Heart right ventricle (tissue), 16 donors: ENCODE measurements at regions not wholly inside any gene's neighbourhood (a gene's known extent, or its start where the extent isn't known, plus 50 kb on each side); places are given as distances from the start of the nearest gene placed in this dataset.

ENCODE experiments used
- ATAC-seq, 8 donors: fragments of 200-7000 bp; cut with Tn5 transposase; one replicate each; pipeline ENCODE4 v1.9.1; 2020; ENCODE audit warnings: mild to moderate bottlenecking in 8 of 8, moderate library complexity in 8 of 8, moderate number of reproducible peaks in 1 of 8
- DNase-seq, 2 donors: peaks; one replicate each; pipeline ENCODE4 v3.0.0-alpha.2; 2020
- H3K27ac ChIP-seq, 10 donors: fragments of 200-600 bp; sonication (generic) in 2 of 10; one replicate each; pipeline versions ENCODE4 v1.5.0 to v1.8.0; 2020 to 2022; ENCODE audit warnings: mild to moderate bottlenecking in 3 of 10
- H3K27me3 ChIP-seq, 7 donors: fragments of 200-600 bp; one replicate each; pipeline ENCODE4 v1.8.0; 2021 to 2022; ENCODE audit warnings: mild to moderate bottlenecking in 2 of 7
- H3K36me3 ChIP-seq, 9 donors: fragments of 200-600 bp; sonication (generic) in 1 of 9; one replicate each; pipeline versions ENCODE4 v1.5.0 to v1.8.0; 2020 to 2022; ENCODE audit warnings: mild to moderate bottlenecking in 2 of 9
- H3K4me1 ChIP-seq, 9 donors: fragments of 200-600 bp; sonication (generic) in 1 of 9; one replicate each; pipeline versions ENCODE4 v1.5.0 to v1.8.0; 2020 to 2022; ENCODE audit warnings: mild to moderate bottlenecking in 4 of 9
- H3K4me3 ChIP-seq, 10 donors: fragments of 200-600 bp; sonication (generic) in 2 of 10; one replicate each; pipeline versions ENCODE4 v1.5.0 to v1.8.0; 2020 to 2022; ENCODE audit warnings: mild to moderate bottlenecking in 7 of 10, moderate library complexity in 2 of 10
- H3K9me3 ChIP-seq, 11 donors: fragments of 200-600 bp in 10 of 11; sonication (generic) in 2 of 11; one replicate each; pipeline versions ENCODE4 v1.5.0 to v1.8.0; 2013 to 2022; ENCODE audit warnings: mild to moderate bottlenecking in 2 of 11, control low read depth in 1 of 11, moderate library complexity in 1 of 11
- WGBS, 2 donors: extraction: QIAGEN DNeasy Blood & Tissue Kit; methylation state at CpG; one replicate each; pipeline ENCODE4 v1.1.7; 2013; ENCODE audit warnings: inconsistent platforms in 1 of 2; 5-methylcytosine and 5-hydroxymethylcytosine counted together
- intact Hi-C, 10 donors: fragments of 100-400 bp; cut with DNase I; formaldehyde crosslinking; loops; one replicate each; pipeline versions ENCODE4 v1.11.1 to v1.14.2; 2022
- TF ChIP-seq, protein P1 (sequence below), 9 donors: fragments of 200-600 bp; sonication (generic) in 2 of 9; IDR thresholded peaks; one replicate each; pipeline versions ENCODE4 v1.5.0 to v1.8.0; 2021 to 2022; ENCODE audit warnings: antibody characterized with exemption in 9 of 9, mild to moderate bottlenecking in 5 of 9, moderate library complexity in 1 of 9
- donor health status: Arrhythmogenic right ventricular cardiomyopathy.
- donor health status: ischemic (EF 13 %, LVEDD 7.1; RV severe dilation, severe dysfunction).
- donor health status: healthy with polysubstance abuse.
- donor health status: DM: no; HTN: yes; CAD: no.
- donor health status: DM: no; HTN: no; CAD: no.
- donor health status: ischemic (EF 25% LVEDD 6.9; RV normal size, moderate dysfunction).
- donor health status: ischemic (EF 25% LVEDD 5.7; RV mildly dilated, moderate dysfunction).
- donor health status: healthy.
- donor health status: DM: yes; HTN: yes; CAD: no.
- donor health status: Ischemic cardiomyopathy.
- donor health status: ischemic (EF 35%, LVEDD 5.7; RV mildly dilated, moderate dysfunction).
- donor health status: nonischemic (EF 11% LVEDD 7.7; RV severe dilation, severe dysfunction).
- donor health status: DM: yes; HTN: yes; CAD: no.
- donor health status: PGD.
- donor health status: ischemic (EF 29% LVEDD 5.4; RV normal size, mild dysfunction).
- donor health status: nonischemic (EF 23%, LVEDD 6.1; RV moderate dilation, normal function).

DNA sequence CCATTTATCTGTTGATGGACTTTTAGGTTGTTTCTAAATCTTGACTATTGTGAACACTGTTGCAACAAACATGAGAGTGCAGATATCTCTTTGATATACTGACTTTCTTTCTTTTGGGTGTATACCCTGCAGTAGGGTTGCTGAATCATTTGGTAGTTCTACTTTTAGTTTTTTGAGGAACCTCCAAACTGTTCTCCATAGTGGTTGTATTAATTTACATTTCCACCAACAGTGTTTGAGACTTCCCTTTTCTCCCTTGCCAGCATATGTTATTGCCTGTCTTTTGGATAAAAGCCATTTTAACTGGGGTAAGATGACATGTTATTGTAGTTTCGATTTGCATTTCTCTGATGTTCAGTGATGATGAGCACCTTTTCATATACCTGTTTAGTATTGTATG is 330.0 kb downstream of the DDX10 start:
- DNase-seq (no peak), ATAC-seq (peak in 1 of 8 donors; percentile 51)
- no peaks in the 10 kb centered on the region for H3K36me3 ChIP-seq
- 76 to 80% methylated on average over 1 of the region's 1 CpG for WGBS, 2 donors
- no peak overlapping the region for H3K27ac ChIP-seq
- no peak overlapping the region for H3K4me3 ChIP-seq
- peaks cover 0 to 3% (median 0%) of the 10 kb centered on the region in 9 donors for H3K4me1 ChIP-seq
- no peaks in the 10 kb centered on the region for H3K27me3 ChIP-seq
- TF ChIP-seq, protein P1, sequence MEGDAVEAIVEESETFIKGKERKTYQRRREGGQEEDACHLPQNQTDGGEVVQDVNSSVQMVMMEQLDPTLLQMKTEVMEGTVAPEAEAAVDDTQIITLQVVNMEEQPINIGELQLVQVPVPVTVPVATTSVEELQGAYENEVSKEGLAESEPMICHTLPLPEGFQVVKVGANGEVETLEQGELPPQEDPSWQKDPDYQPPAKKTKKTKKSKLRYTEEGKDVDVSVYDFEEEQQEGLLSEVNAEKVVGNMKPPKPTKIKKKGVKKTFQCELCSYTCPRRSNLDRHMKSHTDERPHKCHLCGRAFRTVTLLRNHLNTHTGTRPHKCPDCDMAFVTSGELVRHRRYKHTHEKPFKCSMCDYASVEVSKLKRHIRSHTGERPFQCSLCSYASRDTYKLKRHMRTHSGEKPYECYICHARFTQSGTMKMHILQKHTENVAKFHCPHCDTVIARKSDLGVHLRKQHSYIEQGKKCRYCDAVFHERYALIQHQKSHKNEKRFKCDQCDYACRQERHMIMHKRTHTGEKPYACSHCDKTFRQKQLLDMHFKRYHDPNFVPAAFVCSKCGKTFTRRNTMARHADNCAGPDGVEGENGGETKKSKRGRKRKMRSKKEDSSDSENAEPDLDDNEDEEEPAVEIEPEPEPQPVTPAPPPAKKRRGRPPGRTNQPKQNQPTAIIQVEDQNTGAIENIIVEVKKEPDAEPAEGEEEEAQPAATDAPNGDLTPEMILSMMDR (IDR thresholded peaks at IDR 0.05) = no peak
- intact Hi-C loops = no loop called here
- peaks cover 0 to 46% (median 10%) of the 10 kb centered on the region in 11 donors for H3K9me3 ChIP-seq

DNA sequence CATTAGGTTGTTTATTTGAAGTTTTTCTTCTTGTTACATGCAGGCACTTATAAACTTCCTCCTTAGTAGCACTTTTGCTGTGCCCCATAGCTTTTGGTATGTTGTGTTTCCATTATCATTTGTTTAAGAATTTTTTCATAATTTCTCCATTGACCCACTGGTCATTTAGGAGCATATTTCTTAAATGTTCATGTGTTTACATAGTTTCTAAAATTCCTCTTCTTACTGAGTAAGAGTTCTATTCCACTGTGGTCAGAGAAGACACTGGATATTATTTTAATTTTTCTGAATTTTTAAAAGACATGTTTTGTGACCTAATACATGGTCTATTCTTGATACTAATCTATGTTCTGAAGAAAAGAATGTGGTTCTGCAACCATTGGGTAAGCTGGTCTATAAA is 333.0 kb downstream of the DDX10 start:
- ATAC-seq (no peak), DNase-seq (no peak)
- H3K36me3 ChIP-seq = no peaks in the 10 kb centered on the region
- peaks cover 0 to 3% (median 0%) of the 10 kb centered on the region in 9 donors for H3K4me1 ChIP-seq
- TF ChIP-seq, protein P1 (IDR thresholded peaks at IDR 0.05) = no peak
- no peak overlapping the region for H3K4me3 ChIP-seq
- intact Hi-C loops = no loop called here
- no peaks in the 10 kb centered on the region for H3K27me3 ChIP-seq
- H3K27ac ChIP-seq = no peak overlapping the region
- H3K9me3 ChIP-seq = peaks cover 0 to 46% (median 16%) of the 10 kb centered on the region in 11 donors

DNA sequence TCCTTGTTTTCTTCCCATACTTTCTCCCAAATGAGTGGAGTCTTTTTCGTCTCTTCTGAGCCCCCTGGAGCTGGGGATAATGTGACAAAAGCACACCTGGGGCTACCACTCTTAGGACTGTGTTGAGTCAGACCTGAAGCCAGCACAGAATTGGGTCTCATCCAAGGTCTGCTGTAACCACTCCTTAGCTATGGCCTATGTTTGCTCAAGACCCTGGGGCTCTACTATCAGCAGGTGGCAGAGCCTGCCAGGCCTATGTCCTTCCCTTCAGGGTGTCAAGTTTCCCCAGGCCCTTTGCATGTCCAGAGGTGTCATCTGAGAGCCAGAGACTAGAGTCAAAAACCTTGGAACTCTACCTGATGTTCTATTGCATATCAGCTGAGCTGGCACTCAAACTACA is 335.7 kb downstream of the DDX10 start:
- intact Hi-C loops = no loop called here
- 55 to 62% methylated on average over 1 of the region's 1 CpG for WGBS, 2 donors
- Histone ChIP-seq H3K36me3 (no peaks in the 10 kb centered on the region), H3K27me3 (no peaks in the 10 kb centered on the region), H3K4me1 (no peaks in the 10 kb centered on the region), H3K9me3 (peaks cover 0 to 41% (median 14%) of the 10 kb centered on the region in 11 donors), H3K4me3 (no peak overlapping the region), H3K27ac (no peak overlapping the region)
- TF ChIP-seq, protein P1 (IDR thresholded peaks at IDR 0.05) = no peak
- no peak for ATAC-seq
- DNase-seq = no peak

DNA sequence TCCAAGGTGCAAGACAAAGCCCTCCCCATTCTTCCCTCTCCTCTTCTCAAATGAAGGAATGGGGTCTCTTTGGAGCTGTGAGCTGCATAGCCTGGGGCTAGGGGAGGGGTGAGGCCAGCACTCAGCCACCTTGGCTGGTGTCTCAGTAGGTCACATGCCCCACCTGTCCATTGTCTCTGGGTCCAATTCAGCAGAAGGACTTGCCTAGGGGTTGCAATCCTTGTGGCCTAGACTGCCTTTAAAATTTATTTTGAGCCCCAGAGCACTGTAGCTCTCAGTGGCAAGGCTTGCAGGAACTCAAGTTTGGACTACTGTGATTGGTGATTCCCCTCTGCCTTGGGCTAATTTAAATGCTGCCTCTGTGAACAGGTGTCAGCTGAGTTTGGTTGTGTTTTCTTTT is 336.7 kb downstream of the DDX10 start:
- TF ChIP-seq, protein P1 (IDR thresholded peaks at IDR 0.05) = no peak
- intact Hi-C loops = no loop called here

More for the DNA sequence above, 336.7 kb downstream of the DDX10 start:
- Histone ChIP-seq H3K27me3 (no peaks in the 10 kb centered on the region), H3K4me1 (no peaks in the 10 kb centered on the region), H3K4me3 (no peak overlapping the region), H3K9me3 (peaks cover 0 to 31% (median 6%) of the 10 kb centered on the region in 11 donors), H3K27ac (no peak overlapping the region), H3K36me3 (no peaks in the 10 kb centered on the region)
- no peak for DNase-seq
- no peak for ATAC-seq
